ENCODE measurements at regions not wholly inside any gene's neighbourhood (a gene's known extent, or its start where the extent isn't known, plus 50 kb on each side); places are given as distances from the start of the nearest gene placed in this dataset.

- no peak for DNase-seq
These were observed 66.4 kb upstream of the MPHOSPH6 start for GRCh38 chr16:82236415-82236814.

- DNase-seq: no peak
These were observed 62.8 kb upstream of the MPHOSPH6 start for GRCh38 chr16:82232806-82233205.

- no peak for DNase-seq
These were observed 61.2 kb upstream of the MPHOSPH6 start for GRCh38 chr16:82231008-82231787.

GRCh38 chr16:82229800-82230619 lies 60.0 kb upstream of the MPHOSPH6 start:
- peak; percentile 70 to 74 for DNase-seq

GRCh38 chr16:82226327-82226726 lies 56.3 kb upstream of the MPHOSPH6 start:
- DNase-seq: no peak

GRCh38 chr16:82224821-82225220 lies 54.8 kb upstream of the MPHOSPH6 start:
- no peak for DNase-seq

GRCh38 chr16:82220541-82220940 lies 50.5 kb upstream of the MPHOSPH6 start:
- no peak for DNase-seq

All from activated T-cell treated with anti-CD3 and anti-CD28 coated beads, Interleukin-2, amount 50 U/mL, for 48 hours (primary cell).